Right atrium auricular region (tissue), 2 donors: ENCODE measurements at regions not wholly inside any gene's neighbourhood (a gene's known extent, or its start where the extent isn't known, plus 50 kb on each side); places are given as distances from the start of the nearest gene placed in this dataset.

ENCODE experiments used
- DNase-seq: peaks from one replicate; pipeline ENCODE4 v3.0.0-alpha.2; 2019; ENCODE audit warnings: low spot score
- H3K27ac ChIP-seq, 2 donors: fragments of 200-600 bp; sonication (generic); 1 replicate in 1 of 2; 2 replicates in 1 of 2; pipeline ENCODE4 v1.5.1; 2016 to 2019
- H3K27me3 ChIP-seq, 2 donors: fragments of 200-600 bp; sonication (generic); one replicate each; pipeline versions ENCODE4 v1.5.1 to v1.6.0; 2017 to 2019
- H3K36me3 ChIP-seq: fragments of 200-600 bp; sonication (generic); one replicate; pipeline ENCODE4 v1.5.1; 2016
- H3K4me1 ChIP-seq, 2 donors: fragments of 200-600 bp; sonication (generic); one replicate each; pipeline versions ENCODE4 v1.5.1 to v1.6.0; 2017 to 2019
- H3K4me3 ChIP-seq, 2 donors: fragments of 200-600 bp; sonication (generic); 1 replicate in 1 of 2; 2 replicates in 1 of 2; pipeline ENCODE4 v1.5.1; 2017 to 2019; ENCODE audit warnings: mild to moderate bottlenecking in 1 of 2, moderate library complexity in 1 of 2
- H3K9me3 ChIP-seq, 2 donors: fragments of 200-600 bp; sonication (generic); one replicate each; pipeline ENCODE4 v1.5.1; 2019
- TF ChIP-seq, protein P1 (sequence below), 2 donors: fragments of 200-600 bp; sonication (generic); IDR thresholded peaks; one replicate each; pipeline ENCODE4 v1.5.1; 2019; ENCODE audit warnings: antibody characterized with exemption in 2 of 2

DNA sequence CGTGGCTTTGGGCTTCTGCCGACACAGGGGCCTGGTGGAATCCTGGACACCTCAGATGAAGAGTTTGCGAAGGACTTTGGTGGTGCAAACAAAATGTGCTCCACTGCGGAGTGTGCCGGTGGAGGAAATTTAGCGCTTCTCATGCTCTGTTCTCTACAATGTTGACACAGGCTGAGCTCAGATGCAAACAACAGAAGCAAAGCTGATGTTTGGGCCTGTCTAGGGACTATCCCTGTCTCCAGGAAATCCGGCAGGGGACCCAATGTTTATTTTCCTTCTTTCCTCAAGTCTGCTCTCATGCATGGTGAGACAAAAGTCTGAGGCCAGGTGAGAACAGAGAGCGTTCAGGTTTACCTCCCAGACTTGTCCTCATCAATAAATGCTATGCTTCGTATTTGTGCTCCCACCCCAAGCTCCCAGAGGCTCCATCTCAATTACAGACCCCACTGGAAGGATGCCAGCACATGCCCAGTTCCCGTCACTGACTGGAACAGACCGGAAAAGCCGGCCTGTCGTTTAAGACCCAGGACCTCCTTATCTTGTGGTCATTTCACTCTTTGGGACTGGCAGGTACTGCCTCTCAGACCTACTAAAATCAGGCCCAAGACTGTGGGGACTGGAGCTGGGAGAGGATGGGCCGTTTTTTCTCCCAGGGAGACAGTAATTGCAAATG lies 105.7 kb upstream of the B3GAT1 start:
- no peaks in the 10 kb centered on the region for H3K27me3 ChIP-seq
- H3K36me3 ChIP-seq, result no peaks in the 10 kb centered on the region
- no peak for DNase-seq
- no peak overlapping the region for H3K27ac ChIP-seq
- H3K4me3 ChIP-seq, result no peak overlapping the region
- H3K4me1 ChIP-seq, result no peaks in the 10 kb centered on the region
- TF ChIP-seq, protein P1, sequence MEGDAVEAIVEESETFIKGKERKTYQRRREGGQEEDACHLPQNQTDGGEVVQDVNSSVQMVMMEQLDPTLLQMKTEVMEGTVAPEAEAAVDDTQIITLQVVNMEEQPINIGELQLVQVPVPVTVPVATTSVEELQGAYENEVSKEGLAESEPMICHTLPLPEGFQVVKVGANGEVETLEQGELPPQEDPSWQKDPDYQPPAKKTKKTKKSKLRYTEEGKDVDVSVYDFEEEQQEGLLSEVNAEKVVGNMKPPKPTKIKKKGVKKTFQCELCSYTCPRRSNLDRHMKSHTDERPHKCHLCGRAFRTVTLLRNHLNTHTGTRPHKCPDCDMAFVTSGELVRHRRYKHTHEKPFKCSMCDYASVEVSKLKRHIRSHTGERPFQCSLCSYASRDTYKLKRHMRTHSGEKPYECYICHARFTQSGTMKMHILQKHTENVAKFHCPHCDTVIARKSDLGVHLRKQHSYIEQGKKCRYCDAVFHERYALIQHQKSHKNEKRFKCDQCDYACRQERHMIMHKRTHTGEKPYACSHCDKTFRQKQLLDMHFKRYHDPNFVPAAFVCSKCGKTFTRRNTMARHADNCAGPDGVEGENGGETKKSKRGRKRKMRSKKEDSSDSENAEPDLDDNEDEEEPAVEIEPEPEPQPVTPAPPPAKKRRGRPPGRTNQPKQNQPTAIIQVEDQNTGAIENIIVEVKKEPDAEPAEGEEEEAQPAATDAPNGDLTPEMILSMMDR (IDR thresholded peaks at IDR 0.05), result no peak
- no peaks in the 10 kb centered on the region for H3K9me3 ChIP-seq

GRCh38 chr11:134517115-134517514 lies 105.1 kb upstream of the B3GAT1 start:
- no peak for DNase-seq
- no peak overlapping the region for H3K27ac ChIP-seq
- H3K4me1 ChIP-seq, result no peaks in the 10 kb centered on the region
- H3K27me3 ChIP-seq, result no peaks in the 10 kb centered on the region
- TF ChIP-seq, protein P1 (IDR thresholded peaks at IDR 0.05), result no peak
- H3K9me3 ChIP-seq, result no peaks in the 10 kb centered on the region
- no peaks in the 10 kb centered on the region for H3K36me3 ChIP-seq
- no peak overlapping the region for H3K4me3 ChIP-seq

- DNase-seq, result no peak
- no peaks in the 10 kb centered on the region for H3K27me3 ChIP-seq
Measured at GRCh38 chr11:134516529-134516928, 104.5 kb upstream of the B3GAT1 start.

DNA sequence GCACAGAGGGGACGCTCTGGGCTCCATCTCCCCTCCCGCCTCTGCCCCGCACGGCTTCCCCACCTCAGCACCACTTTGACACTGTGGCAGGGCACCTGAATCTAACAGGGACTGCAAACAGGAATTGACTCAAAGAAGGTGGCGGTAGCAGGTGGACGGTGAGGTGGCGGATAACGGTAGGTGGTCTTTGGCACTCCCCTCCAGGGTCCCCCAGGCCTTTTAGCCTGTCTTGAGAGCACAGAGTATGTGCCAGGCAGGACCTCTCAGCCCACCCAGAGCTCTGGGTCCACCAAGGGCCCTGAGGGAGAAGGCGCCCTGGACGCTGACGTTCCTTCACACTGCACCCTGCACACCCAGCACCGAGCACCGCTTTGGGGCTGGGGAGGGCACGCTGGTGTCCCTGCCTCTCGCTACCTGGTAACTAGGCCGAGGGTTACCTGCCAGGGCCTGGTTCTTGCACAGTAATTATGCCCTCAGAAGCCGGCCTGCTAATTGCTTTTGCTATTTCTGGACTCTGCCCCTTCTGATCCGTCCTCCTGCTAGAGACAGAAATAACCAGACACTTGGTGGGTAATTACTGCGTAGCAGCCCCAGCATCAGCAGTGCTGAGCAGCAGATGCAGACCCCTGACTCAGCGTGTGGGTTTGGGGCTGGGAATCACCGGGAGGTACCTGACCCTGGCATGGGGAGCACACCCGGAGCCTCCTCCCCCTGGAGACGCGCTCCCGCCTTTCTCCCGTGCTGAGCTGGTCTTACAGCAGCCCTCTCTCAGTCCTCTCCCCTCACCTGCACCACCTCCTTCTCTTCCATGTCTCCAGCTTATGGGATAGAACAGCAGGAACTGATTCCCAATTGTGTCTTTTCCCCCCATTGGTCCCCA lies 103.3 kb upstream of the B3GAT1 start:
- no peak overlapping the region for H3K27ac ChIP-seq
- TF ChIP-seq, protein P1 (IDR thresholded peaks at IDR 0.05), result no peak
- no peaks in the 10 kb centered on the region for H3K4me1 ChIP-seq
- no peaks in the 10 kb centered on the region for H3K27me3 ChIP-seq
- H3K4me3 ChIP-seq, result no peak overlapping the region
- H3K36me3 ChIP-seq, result no peaks in the 10 kb centered on the region
- no peak for DNase-seq
- H3K9me3 ChIP-seq, result no peaks in the 10 kb centered on the region

More at GRCh38 chr11:134516529-134516928, 104.5 kb upstream of the B3GAT1 start:
- H3K4me1 ChIP-seq, result no peaks in the 10 kb centered on the region
- TF ChIP-seq, protein P1 (IDR thresholded peaks at IDR 0.05), result no peak
- no peak overlapping the region for H3K27ac ChIP-seq
- H3K9me3 ChIP-seq, result no peaks in the 10 kb centered on the region
- no peaks in the 10 kb centered on the region for H3K36me3 ChIP-seq
- no peak overlapping the region for H3K4me3 ChIP-seq

GRCh38 chr11:134514354-134514951 lies 102.4 kb upstream of the B3GAT1 start:
- H3K27me3 ChIP-seq, result no peaks in the 10 kb centered on the region
- TF ChIP-seq, protein P1 (IDR thresholded peaks at IDR 0.05), result no peak
- no peak for DNase-seq

More at GRCh38 chr11:134514354-134514951, 102.4 kb upstream of the B3GAT1 start:
- Histone ChIP-seq H3K27ac (no peak overlapping the region), H3K36me3 (no peaks in the 10 kb centered on the region), H3K9me3 (no peaks in the 10 kb centered on the region), H3K4me3 (no peak overlapping the region), H3K4me1 (no peaks in the 10 kb centered on the region)
